Kidney (tissue), 13 donors: ENCODE measurements at regions not wholly inside any gene's neighbourhood (a gene's known extent, or its start where the extent isn't known, plus 50 kb on each side); places are given as distances from the start of the nearest gene placed in this dataset.

Experiments used
- DNase-seq, 5 donors: peaks; one replicate each; pipeline ENCODE4 v3.0.0-alpha.2; 2013 to 2020
- FAIRE-seq: peaks from 2 replicates; lab custom pipeline; 2012; peaks lifted over from hg19 to GRCh38; lab: Jason Lieb, UNC
- H3K27ac ChIP-seq, 2 donors: one replicate each; pipeline ENCODE4 v1.7.0; 2013; ENCODE audit warnings: low read depth in 2 of 2, low read length in 2 of 2, inconsistent platforms in 1 of 2
- H3K27me3 ChIP-seq: one replicate; pipeline ENCODE4 v1.7.1; 2013; ENCODE audit warnings: low read length, inconsistent platforms; ENCODE audit not compliant: control insufficient read depth, insufficient read depth
- H3K36me3 ChIP-seq, 3 donors: one replicate each; pipeline versions ENCODE4 v1.7.0 to v1.7.1; 2013; ENCODE audit warnings: low read length in 3 of 3, control low read depth in 1 of 3, inconsistent platforms in 1 of 3; ENCODE audit not compliant: insufficient read depth in 3 of 3, control insufficient read depth in 2 of 3
- H3K4me1 ChIP-seq, 3 donors: one replicate each; pipeline versions ENCODE4 v1.7.0 to v1.7.1; 2013; ENCODE audit warnings: low read length in 3 of 3, inconsistent platforms in 1 of 3, low read depth in 1 of 3; ENCODE audit not compliant: control insufficient read depth in 2 of 3, insufficient read depth in 2 of 3
- H3K4me3 ChIP-seq, 3 donors: one replicate each; pipeline versions ENCODE4 v1.7.0 to v1.8.1; 2013; ENCODE audit warnings: low read length in 3 of 3, control low read depth in 1 of 3, inconsistent platforms in 1 of 3
- H3K9ac ChIP-seq, 3 donors: one replicate each; pipeline versions ENCODE4 v1.7.0 to v1.7.1; 2013; ENCODE audit warnings: low read length in 3 of 3, control low read depth in 1 of 3, inconsistent platforms in 1 of 3
- H3K9me3 ChIP-seq, 3 donors: one replicate each; pipeline versions ENCODE4 v1.7.0 to v1.7.1; 2013; ENCODE audit warnings: low read length in 3 of 3, control low read depth in 1 of 3, inconsistent platforms in 1 of 3; ENCODE audit not compliant: control insufficient read depth in 2 of 3, insufficient read depth in 1 of 3
- CTCF ChIP-seq: IDR thresholded peaks from 3 replicates; pipeline ENCODE4 v1.5.1; 2012; ENCODE audit warnings: mild to moderate bottlenecking, moderate library complexity, borderline replicate concordance; ENCODE audit not compliant: insufficient read depth; ENCODE audit errors: extremely low read depth
- intact Hi-C: fragments of 100-400 bp; cut with DNase I; formaldehyde crosslinking; loops from one replicate; pipeline ENCODE4 v1.11.1; 2022
- donor health status: control.
- donor health status: control.
- donor health status: control.
- donor health status: control.
- donor health status: control.
- donor health status: DM: yes; HTN: yes; CAD: no.
- donor health status: Normal renal cell carcinoma (clear cell type).

DNA sequence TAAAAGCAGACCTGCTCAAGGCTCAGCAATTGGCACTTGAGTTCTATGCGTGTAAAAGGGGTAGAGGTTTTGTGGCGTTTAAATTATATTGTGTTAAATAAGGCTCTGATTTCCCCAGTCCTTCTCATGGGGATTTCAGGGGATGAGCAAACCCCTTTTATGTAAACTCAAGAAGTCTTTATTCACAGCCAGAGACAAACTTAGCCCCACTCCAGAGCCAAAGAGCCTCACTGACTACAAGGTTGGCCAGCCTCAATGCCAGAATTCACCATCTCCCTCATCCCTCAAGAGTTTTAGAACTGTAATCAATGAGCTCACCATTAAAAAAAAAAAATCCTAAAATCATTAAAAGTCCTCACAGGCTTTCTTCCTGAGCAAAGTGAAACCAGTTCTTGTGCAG lies 107.8 kb downstream of the SLC30A10 start:
- DNase-seq = no peak
- no peaks in the 10 kb centered on the region for H3K36me3 ChIP-seq
- H3K27ac ChIP-seq = no peak overlapping the region
- H3K9ac ChIP-seq = no peak overlapping the region
- no peak for TF ChIP-seq CTCF
- no peaks in the 10 kb centered on the region for H3K27me3 ChIP-seq
- intact Hi-C loops = no loop called here
- FAIRE-seq = no peak
- no peaks in the 10 kb centered on the region for H3K4me1 ChIP-seq
- no peak overlapping the region for H3K4me3 ChIP-seq
- H3K9me3 ChIP-seq = no peaks in the 10 kb centered on the region

- DNase-seq = no peak
- no peak for TF ChIP-seq CTCF
- Histone ChIP-seq H3K9ac (no peak overlapping the region), H3K4me1 (no peaks in the 10 kb centered on the region), H3K4me3 (no peak overlapping the region), H3K27me3 (no peaks in the 10 kb centered on the region), H3K9me3 (no peaks in the 10 kb centered on the region), H3K27ac (no peak overlapping the region), H3K36me3 (no peaks in the 10 kb centered on the region)
- FAIRE-seq = no peak
- intact Hi-C loops = no loop called here
These were observed 110.4 kb downstream of the SLC30A10 start for GRCh38 chr1:219817914-219818313.

GRCh38 chr1:219813294-219813693 lies 115.1 kb downstream of the SLC30A10 start:
- Histone ChIP-seq H3K27me3 (no peaks in the 10 kb centered on the region), H3K4me3 (no peak overlapping the region), H3K9me3 (no peaks in the 10 kb centered on the region), H3K36me3 (no peaks in the 10 kb centered on the region), H3K9ac (no peak overlapping the region), H3K27ac (no peak overlapping the region), H3K4me1 (no peaks in the 10 kb centered on the region)
- intact Hi-C loops = no loop called here
- no peak for DNase-seq
- TF ChIP-seq CTCF = no peak
- FAIRE-seq = no peak
